IPS DF 6.9 (cell line): ENCODE measurements at regions not wholly inside any gene's neighbourhood (a gene's known extent, or its start where the extent isn't known, plus 50 kb on each side); places are given as distances from the start of the nearest gene placed in this dataset.

Experiments
- DNase-seq: peaks from one replicate; pipeline ENCODE4 v3.0.0-alpha.2; 2013; ENCODE audit warnings: low read depth, low spot score
- H3K27ac ChIP-seq: one replicate; pipeline ENCODE4 v1.5.1; 2013; ENCODE audit warnings: low read length, control low read depth
- H3K27me3 ChIP-seq: 2 replicates; pipeline ENCODE4 v1.6.1; 2013; ENCODE audit warnings: mild to moderate bottlenecking, low read length; ENCODE audit not compliant: control insufficient read depth, insufficient read depth
- H3K36me3 ChIP-seq: 2 replicates; pipeline ENCODE4 v1.6.1; 2013; ENCODE audit warnings: low read length; ENCODE audit not compliant: control insufficient read depth, insufficient read depth
- H3K4me1 ChIP-seq: 2 replicates; pipeline ENCODE4 v1.6.1; 2013; ENCODE audit warnings: low read length; ENCODE audit not compliant: control insufficient read depth, insufficient read depth
- H3K4me3 ChIP-seq: 2 replicates; pipeline ENCODE4 v1.5.1; 2013; ENCODE audit warnings: mild to moderate bottlenecking, low read length
- H3K9me3 ChIP-seq: 2 replicates; pipeline ENCODE4 v1.6.1; 2013; ENCODE audit warnings: low read length, inconsistent platforms; ENCODE audit not compliant: control insufficient read depth, insufficient read depth
- WGBS: extraction: QIAGEN DNeasy Blood & Tissue Kit; methylation state at CpG from one replicate; pipeline ENCODE4 v1.1.7; 2013; ENCODE audit warnings: mixed read lengths, missing lambda C conversion rate; ENCODE audit not compliant: insufficient read length, insufficient coverage; 5-methylcytosine and 5-hydroxymethylcytosine counted together

DNA sequence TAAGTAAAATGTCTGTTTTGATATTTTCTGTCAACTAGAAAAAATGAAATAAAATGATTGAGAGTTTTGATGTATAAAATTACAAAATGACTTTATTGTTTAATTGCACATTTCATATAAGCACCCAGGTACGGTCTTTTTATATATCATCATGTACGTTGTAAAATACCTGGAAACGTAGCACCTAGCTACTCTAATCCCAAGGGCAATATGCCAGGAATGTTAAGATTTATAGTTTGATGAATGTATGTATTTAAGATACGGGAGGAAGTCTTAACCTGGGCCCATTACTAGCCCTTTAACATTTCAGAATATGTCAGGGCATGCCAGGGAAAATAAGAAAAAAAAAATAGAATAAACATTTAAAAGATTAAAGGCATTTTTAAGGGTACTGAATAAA, 490.9 kb upstream of the NRSN1 start:
- no CpG with 5 or more reads among the region's 4 CpGs for WGBS
- no peak for DNase-seq

DNA sequence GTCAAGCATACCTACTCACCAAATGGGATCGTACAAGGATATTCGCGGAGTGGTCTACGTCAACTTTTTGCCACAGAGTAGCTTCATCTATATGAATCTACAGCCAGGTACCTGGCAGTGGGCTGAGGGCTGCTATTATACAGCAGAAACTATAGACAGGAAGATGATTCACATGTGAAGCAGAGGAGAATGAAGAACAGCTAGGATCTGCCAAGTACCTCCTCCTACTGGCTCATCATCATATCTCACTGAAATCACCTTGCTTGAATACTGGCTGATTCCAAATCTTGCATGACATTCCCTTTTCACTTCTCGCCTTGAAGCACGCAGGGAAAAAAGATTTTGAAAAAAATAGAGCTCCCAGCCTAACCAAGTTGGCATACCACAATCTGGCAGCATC, 488.7 kb upstream of the NRSN1 start:
- no peak for DNase-seq
- no peak overlapping the region for H3K4me3 ChIP-seq
- H3K36me3 ChIP-seq: no peaks in the 10 kb centered on the region
- no peak overlapping the region for H3K27ac ChIP-seq
- WGBS: no CpG with 5 or more reads among the region's 6 CpGs
- no peaks in the 10 kb centered on the region for H3K4me1 ChIP-seq
- no peaks in the 10 kb centered on the region for H3K27me3 ChIP-seq
- no peaks in the 10 kb centered on the region for H3K9me3 ChIP-seq

More for the DNA sequence above, 490.9 kb upstream of the NRSN1 start:
- no peaks in the 10 kb centered on the region for H3K36me3 ChIP-seq
- no peaks in the 10 kb centered on the region for H3K9me3 ChIP-seq
- H3K4me3 ChIP-seq: no peak overlapping the region
- no peaks in the 10 kb centered on the region for H3K4me1 ChIP-seq
- no peak overlapping the region for H3K27ac ChIP-seq
- no peaks in the 10 kb centered on the region for H3K27me3 ChIP-seq

DNA sequence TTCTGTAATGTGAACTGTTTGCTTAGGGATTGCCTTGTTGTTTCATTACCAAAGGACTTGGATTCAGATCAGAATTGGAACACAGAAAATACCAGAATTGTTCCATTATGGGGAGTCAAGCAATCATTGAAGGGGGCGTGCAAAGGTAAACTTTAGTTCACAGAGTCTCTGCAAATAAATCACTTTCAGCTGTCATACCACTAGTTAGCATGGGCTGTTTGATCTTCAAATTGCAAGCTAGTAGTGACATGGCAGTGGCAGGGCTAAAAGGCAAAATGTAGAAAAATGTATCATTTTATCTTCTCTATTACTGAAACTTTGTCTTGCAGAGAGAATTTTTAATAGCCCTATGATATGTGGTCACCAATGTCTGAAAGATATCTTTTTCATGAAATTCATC, 483.2 kb upstream of the NRSN1 start:
- Histone ChIP-seq H3K4me3 (no peak overlapping the region), H3K4me1 (no peaks in the 10 kb centered on the region), H3K27me3 (no peaks in the 10 kb centered on the region), H3K36me3 (no peaks in the 10 kb centered on the region), H3K9me3 (no peaks in the 10 kb centered on the region), H3K27ac (no peak overlapping the region)
- no peak for DNase-seq
- WGBS: no CpG with 5 or more reads among the region's 1 CpG

DNA sequence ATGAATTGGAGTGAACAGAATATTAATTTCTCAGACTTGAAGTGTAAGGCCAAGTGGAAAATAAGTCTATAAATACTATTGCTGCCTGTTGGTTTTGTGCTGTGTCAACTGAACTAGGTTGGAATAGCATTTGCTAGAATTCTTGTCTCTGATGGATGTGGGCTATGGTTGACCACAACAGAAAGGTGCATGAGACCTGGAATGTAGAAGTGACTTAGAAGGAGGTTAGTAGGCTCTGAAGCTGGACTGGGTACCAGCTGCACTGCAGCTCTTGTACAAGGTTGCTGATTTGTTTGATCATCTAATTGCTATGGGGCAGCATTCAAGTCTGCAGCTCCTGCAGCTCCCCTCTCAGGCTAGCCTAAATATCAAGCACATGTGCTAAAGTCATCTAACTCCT, 479.0 kb upstream of the NRSN1 start:
- H3K36me3 ChIP-seq: no peaks in the 10 kb centered on the region
- H3K27me3 ChIP-seq: no peaks in the 10 kb centered on the region

GRCh38 chr6:23650676-23651075, 475.3 kb upstream of the NRSN1 start:
- H3K4me3 ChIP-seq: no peak overlapping the region
- no peaks in the 10 kb centered on the region for H3K4me1 ChIP-seq
- no peak for DNase-seq
- no peaks in the 10 kb centered on the region for H3K36me3 ChIP-seq
- no peak overlapping the region for H3K27ac ChIP-seq
- H3K27me3 ChIP-seq: no peaks in the 10 kb centered on the region
- WGBS: no CpG with 5 or more reads among the region's 5 CpGs
- no peaks in the 10 kb centered on the region for H3K9me3 ChIP-seq

More for the DNA sequence above, 479.0 kb upstream of the NRSN1 start:
- Histone ChIP-seq H3K4me3 (no peak overlapping the region), H3K4me1 (no peaks in the 10 kb centered on the region), H3K9me3 (no peaks in the 10 kb centered on the region), H3K27ac (no peak overlapping the region)
- DNase-seq: no peak

GRCh38 chr6:23654745-23655144, 471.3 kb upstream of the NRSN1 start:
- no peak for DNase-seq
- Histone ChIP-seq H3K4me3 (no peak overlapping the region), H3K36me3 (no peaks in the 10 kb centered on the region), H3K4me1 (peaks cover 1% of the 10 kb centered on the region; the same call in 1 of the 2 replicates), H3K27ac (no peak overlapping the region), H3K27me3 (no peaks in the 10 kb centered on the region), H3K9me3 (no peaks in the 10 kb centered on the region)
- WGBS: no CpG with 5 or more reads among the region's 6 CpGs

GRCh38 chr6:23655525-23655924, 470.5 kb upstream of the NRSN1 start:
- H3K36me3 ChIP-seq: no peaks in the 10 kb centered on the region
- no CpG with 5 or more reads among the region's 3 CpGs for WGBS
- H3K27ac ChIP-seq: no peak overlapping the region
- no peaks in the 10 kb centered on the region for H3K9me3 ChIP-seq
- H3K27me3 ChIP-seq: no peaks in the 10 kb centered on the region
- H3K4me1 ChIP-seq: peaks cover 1% of the 10 kb centered on the region; the same call in 1 of the 2 replicates
- H3K4me3 ChIP-seq: no peak overlapping the region
- DNase-seq: no peak

GRCh38 chr6:23656255-23657194, 469.5 kb upstream of the NRSN1 start:
- Histone ChIP-seq H3K36me3 (no peaks in the 10 kb centered on the region), H3K4me1 (peaks cover 1% of the 10 kb centered on the region; the same call in 1 of the 2 replicates), H3K27ac (no peak overlapping the region), H3K27me3 (no peaks in the 10 kb centered on the region), H3K9me3 (no peaks in the 10 kb centered on the region), H3K4me3 (no peak overlapping the region)
- no peak for DNase-seq
- no CpG with 5 or more reads among the region's 14 CpGs for WGBS

DNA sequence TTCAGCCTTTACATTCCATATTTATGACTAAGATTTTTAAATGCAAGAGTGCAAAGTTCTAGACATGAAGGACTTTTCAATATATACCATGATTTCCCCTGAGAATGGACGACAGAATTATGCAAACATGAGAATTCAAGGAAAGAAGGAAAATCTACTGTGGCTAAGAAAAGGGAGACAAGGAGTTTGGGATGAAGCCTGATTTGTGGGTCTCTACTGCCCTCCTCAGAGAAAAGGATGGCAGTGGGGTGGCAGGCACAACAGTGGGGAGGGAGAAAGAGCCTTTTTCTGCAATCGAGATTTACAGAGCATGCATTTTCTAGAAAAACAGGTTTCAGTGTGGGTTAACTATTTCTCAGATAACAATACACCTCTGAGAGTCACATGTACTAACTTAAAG, 466.9 kb upstream of the NRSN1 start:
- H3K4me1 ChIP-seq: peaks cover 1% of the 10 kb centered on the region; the same call in 1 of the 2 replicates
- H3K27ac ChIP-seq: no peak overlapping the region
- no CpG with 5 or more reads among the region's 2 CpGs for WGBS
- no peaks in the 10 kb centered on the region for H3K9me3 ChIP-seq
- H3K36me3 ChIP-seq: no peaks in the 10 kb centered on the region
- DNase-seq: peak; percentile 22
- no peaks in the 10 kb centered on the region for H3K27me3 ChIP-seq
- no peak overlapping the region for H3K4me3 ChIP-seq

GRCh38 chr6:23661549-23661948, 464.5 kb upstream of the NRSN1 start:
- Histone ChIP-seq H3K27me3 (no peaks in the 10 kb centered on the region), H3K36me3 (no peaks in the 10 kb centered on the region), H3K9me3 (no peaks in the 10 kb centered on the region), H3K4me3 (no peak overlapping the region), H3K4me1 (no peaks in the 10 kb centered on the region), H3K27ac (no peak overlapping the region)
- DNase-seq: no peak
- WGBS: no CpG with 5 or more reads among the region's 4 CpGs

DNA sequence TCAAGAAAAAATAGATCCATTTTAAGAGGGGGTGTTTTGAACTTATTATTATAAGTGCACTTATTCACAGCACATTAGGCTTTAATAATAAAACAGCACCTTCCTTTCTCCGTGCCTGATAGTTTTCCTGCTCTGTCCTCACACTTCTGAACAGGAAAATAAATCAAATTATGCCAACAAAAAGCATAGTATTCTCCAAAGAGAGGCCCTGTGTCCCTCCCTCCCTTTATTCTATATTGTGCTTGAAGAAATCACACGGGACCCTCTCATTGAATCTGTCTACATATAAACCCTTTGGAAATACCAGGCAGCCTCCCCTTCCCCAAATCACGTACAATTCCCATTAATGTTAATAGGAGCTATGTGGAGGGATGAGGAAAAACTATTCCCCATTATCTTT, 462.9 kb upstream of the NRSN1 start:
- no peaks in the 10 kb centered on the region for H3K9me3 ChIP-seq
- no peak overlapping the region for H3K27ac ChIP-seq
- no peak for DNase-seq
- no peak overlapping the region for H3K4me3 ChIP-seq
- no peaks in the 10 kb centered on the region for H3K4me1 ChIP-seq
- WGBS: no CpG with 5 or more reads among the region's 3 CpGs
- no peaks in the 10 kb centered on the region for H3K27me3 ChIP-seq
- no peaks in the 10 kb centered on the region for H3K36me3 ChIP-seq
